ENCODE measurements at regions not wholly inside any gene's neighbourhood (a gene's known extent, or its start where the extent isn't known, plus 50 kb on each side); places are given as distances from the start of the nearest gene placed in this dataset.

- no peak for TF ChIP-seq CTCF (IDR thresholded peaks at IDR 0.05)
- TF ChIP-seq POLR2A (IDR thresholded peaks at IDR 0.05): no peak
- TF ChIP-seq POLR2AphosphoS5 (IDR thresholded peaks at IDR 0.05; ENCODE audit: insufficient read depth in 1 of 2, low read depth in 1 of 2): no peak
Measured at GRCh38 chr1:25065321-25065721, 135.2 kb upstream of the RUNX3 start.
